Fibroblast of mammary gland (primary cell): ENCODE measurements at regions not wholly inside any gene's neighbourhood (a gene's known extent, or its start where the extent isn't known, plus 50 kb on each side); places are given as distances from the start of the nearest gene placed in this dataset.
"Not testable (repeated sequence)": the region's sequence is repeated elsewhere in the genome, so short reads cannot be mapped to it uniquely, and the experiment has no call there.

ENCODE experiments used
- DNase-seq: peaks from one replicate; pipeline ENCODE4 v3.0.0-alpha.2; 2010; ENCODE audit warnings: low read depth
- H3K4me3 ChIP-seq: 2 replicates; pipeline ENCODE4 v1.5.1; 2011; ENCODE audit warnings: low read depth, mild to moderate bottlenecking, low read length, moderate library complexity; ENCODE audit not compliant: control insufficient read depth
- TF ChIP-seq, protein P1 (sequence below): conservative IDR thresholded peaks from 2 replicates; pipeline ENCODE4 v1.5.1; 2011; ENCODE audit warnings: low read depth, low read length, inconsistent platforms; ENCODE audit not compliant: control insufficient read depth, insufficient read depth

- no peak for DNase-seq
- no peak overlapping the region for H3K4me3 ChIP-seq
- TF ChIP-seq, protein P1, sequence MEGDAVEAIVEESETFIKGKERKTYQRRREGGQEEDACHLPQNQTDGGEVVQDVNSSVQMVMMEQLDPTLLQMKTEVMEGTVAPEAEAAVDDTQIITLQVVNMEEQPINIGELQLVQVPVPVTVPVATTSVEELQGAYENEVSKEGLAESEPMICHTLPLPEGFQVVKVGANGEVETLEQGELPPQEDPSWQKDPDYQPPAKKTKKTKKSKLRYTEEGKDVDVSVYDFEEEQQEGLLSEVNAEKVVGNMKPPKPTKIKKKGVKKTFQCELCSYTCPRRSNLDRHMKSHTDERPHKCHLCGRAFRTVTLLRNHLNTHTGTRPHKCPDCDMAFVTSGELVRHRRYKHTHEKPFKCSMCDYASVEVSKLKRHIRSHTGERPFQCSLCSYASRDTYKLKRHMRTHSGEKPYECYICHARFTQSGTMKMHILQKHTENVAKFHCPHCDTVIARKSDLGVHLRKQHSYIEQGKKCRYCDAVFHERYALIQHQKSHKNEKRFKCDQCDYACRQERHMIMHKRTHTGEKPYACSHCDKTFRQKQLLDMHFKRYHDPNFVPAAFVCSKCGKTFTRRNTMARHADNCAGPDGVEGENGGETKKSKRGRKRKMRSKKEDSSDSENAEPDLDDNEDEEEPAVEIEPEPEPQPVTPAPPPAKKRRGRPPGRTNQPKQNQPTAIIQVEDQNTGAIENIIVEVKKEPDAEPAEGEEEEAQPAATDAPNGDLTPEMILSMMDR, result no peak
These were observed 362.6 kb upstream of the C11orf87 start for GRCh38 chr11:109059402-109059801.

GRCh38 chr11:109061394-109061793, 360.6 kb upstream of the C11orf87 start:
- H3K4me3 ChIP-seq, result no peak overlapping the region
- no peak for DNase-seq
- TF ChIP-seq, protein P1, result no peak

DNA sequence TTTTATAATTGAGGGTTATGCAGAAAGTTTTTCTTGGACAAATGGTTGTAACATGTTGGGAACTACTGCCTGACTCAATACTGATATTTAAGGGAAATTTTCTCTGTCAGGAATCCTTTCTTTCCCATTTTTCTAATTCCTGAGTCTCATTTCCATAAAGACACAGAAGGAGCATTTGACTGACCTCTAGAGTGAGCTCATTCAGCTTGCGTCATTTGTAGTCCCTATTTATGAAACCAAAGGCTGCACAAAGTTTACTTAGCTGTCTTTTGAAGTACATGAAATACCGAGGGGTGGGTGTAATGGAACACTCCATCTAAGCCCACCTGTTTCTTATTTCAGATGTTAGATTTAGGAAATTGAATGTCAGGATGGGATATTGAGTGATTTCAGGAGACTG, 359.5 kb upstream of the C11orf87 start:
- TF ChIP-seq, protein P1, result no peak
- H3K4me3 ChIP-seq, result no peak overlapping the region
- DNase-seq, result peak; percentile 79

DNA sequence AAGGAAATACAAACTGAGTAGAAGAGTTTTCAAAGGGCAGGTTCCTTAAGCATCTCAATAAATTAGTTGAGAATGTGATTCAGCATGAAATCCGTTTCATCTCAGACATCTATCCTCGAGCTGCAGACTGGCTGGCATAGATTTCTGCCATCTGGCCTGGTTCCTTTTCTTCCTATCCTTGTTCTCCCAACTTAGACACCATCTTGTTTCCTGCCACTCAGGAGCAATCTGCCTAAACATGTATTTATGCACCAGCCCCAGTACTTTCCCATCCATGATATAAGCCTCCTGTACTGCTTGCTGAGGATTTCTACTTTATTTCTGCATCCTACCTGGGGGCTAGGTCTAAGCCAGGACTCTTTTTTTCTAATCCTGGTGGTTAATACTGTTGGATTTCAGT, 359.1 kb upstream of the C11orf87 start:
- H3K4me3 ChIP-seq, result no peak overlapping the region
- TF ChIP-seq, protein P1, result no peak
- DNase-seq, result no peak

- not testable (repeated sequence) for H3K4me3 ChIP-seq, DNase-seq
These were observed 357.2 kb upstream of the C11orf87 start for GRCh38 chr11:109064618-109065311.

DNA sequence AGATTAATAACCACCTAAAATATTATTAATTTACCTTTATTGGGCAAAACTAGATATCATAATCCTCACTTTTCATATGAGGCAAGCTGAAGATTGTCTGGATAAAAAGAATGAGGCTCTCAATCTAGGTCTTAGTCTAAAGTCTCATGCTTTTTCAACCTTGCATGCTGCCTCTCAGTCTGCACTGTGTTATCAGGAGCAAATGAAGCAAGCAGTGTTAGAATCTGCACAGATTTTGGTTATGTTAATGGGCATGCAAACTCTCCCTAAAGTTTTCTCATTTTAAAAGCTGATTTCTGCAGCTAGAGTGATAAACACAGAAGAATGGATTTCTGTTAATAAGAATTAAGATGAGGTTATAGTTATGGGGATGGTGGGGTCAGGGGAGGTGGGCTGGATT, 350.7 kb upstream of the C11orf87 start:
- H3K4me3 ChIP-seq, result no peak overlapping the region
- DNase-seq, result no peak
- TF ChIP-seq, protein P1, result no peak

DNA sequence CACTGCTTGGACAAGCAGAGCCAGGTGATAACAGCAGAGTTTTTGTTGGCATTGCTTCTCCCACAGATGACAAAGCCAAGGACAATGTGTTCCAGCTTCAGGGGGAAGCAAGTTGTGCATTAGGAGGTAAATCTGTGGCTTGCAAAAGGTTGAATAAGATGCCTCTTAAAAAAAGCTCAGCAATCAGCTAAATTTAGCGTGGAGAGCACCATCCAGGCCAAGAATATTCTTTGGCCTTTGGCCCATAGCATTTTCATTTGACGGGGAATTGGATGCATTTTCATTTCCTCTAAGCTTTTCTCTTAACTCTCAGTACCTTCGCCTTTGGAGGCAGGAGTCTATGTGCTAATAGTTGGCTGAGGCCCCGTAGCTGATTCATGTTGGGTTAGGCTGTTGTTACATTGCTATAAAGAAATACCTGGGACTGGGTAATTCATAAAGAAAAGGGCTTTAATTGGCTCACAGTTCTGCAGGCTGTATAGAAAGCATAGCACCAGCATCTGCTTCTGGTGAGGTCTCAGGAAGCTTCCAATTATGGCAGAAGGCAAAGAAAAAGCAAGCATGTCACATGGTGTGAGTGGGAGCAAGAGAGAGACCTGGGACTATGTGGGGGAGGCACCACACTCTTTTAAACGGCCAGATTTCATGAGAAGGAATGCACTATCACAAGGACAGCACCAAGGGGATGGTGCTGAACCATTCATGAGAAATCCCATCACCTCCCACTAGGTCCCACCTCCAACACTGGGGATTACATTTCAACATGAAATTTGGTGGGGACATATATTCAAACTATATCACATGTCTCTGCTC, 350.1 kb upstream of the C11orf87 start:
- TF ChIP-seq, protein P1, result no peak
- no peak overlapping the region for H3K4me3 ChIP-seq
- peak; percentile 84 for DNase-seq
